ENCODE measurements at regions not wholly inside any gene's neighbourhood (a gene's known extent, or its start where the extent isn't known, plus 50 kb on each side); places are given as distances from the start of the nearest gene placed in this dataset.
"Not testable (repeated sequence)": the region's sequence is repeated elsewhere in the genome, so short reads cannot be mapped to it uniquely, and the experiment has no call there.

GRCh38 chr12:92378682-92379479 lies 233.2 kb upstream of the BTG1 start:
- DNase-seq = no peak
- Histone ChIP-seq H2AFZ (no peak overlapping the region), H4K20me1 (ENCODE audit: insufficient read depth) (no peaks in the 10 kb centered on the region), H3K4me2 (no peak overlapping the region), H3K36me3 (ENCODE audit: low read depth) (no peaks in the 10 kb centered on the region), H3K4me1 (replicated peaks; ENCODE audit: insufficient read depth) (no peaks in the 10 kb centered on the region), H3K9me3 (ENCODE audit: insufficient read depth, low read depth) (no peaks in the 10 kb centered on the region; the same call in 1 of the 2 replicates), H3F3A (ENCODE audit: insufficient read depth, low read depth) (no peaks in the 10 kb centered on the region), H3K27me3 (ENCODE audit: insufficient read depth, low read depth) (no peaks in the 10 kb centered on the region), H3K79me2 (ENCODE audit: low read depth) (no peaks in the 10 kb centered on the region), H3K9me2 (ENCODE audit: insufficient read depth) (no peaks in the 10 kb centered on the region), H3K27ac (no peak overlapping the region), H3K4me3 (no peak overlapping the region)
- CTCF ChIA-PET = no interaction called here
- no TSS peak for BruUV-seq (replicated peaks)
- POLR2A ChIA-PET (ENCODE audit: unreplicated experiment) = no interaction called here
- TF ChIP-seq EZH2 (IDR thresholded peaks at IDR 0.05; ENCODE audit: low read depth) (no peak), CTCF (conservative IDR thresholded peaks at IDR 0.05) (no peak)
- intact Hi-C loops (cut with micrococcal nuclease; ENCODE audit: unreplicated experiment) = no loop called here

- H3K9me2 ChIP-seq (ENCODE audit: insufficient read depth); H2AFZ ChIP-seq; H3K4me1 ChIP-seq (replicated peaks; ENCODE audit: insufficient read depth); H3K36me3 ChIP-seq (ENCODE audit: low read depth); intact Hi-C loops (cut with micrococcal nuclease; ENCODE audit: unreplicated experiment); H3K4me2 ChIP-seq; H3K9me3 ChIP-seq (ENCODE audit: insufficient read depth, low read depth); H3F3A ChIP-seq (ENCODE audit: insufficient read depth, low read depth); CTCF ChIA-PET; BruUV-seq (replicated peaks); H3K27me3 ChIP-seq (ENCODE audit: insufficient read depth, low read depth); H3K4me3 ChIP-seq; H3K79me2 ChIP-seq (ENCODE audit: low read depth); H3K27ac ChIP-seq; H4K20me1 ChIP-seq (ENCODE audit: insufficient read depth); POLR2A ChIA-PET (ENCODE audit: unreplicated experiment); DNase-seq: not testable (repeated sequence)
Observed at GRCh38 chr12:92375504-92375903, 229.9 kb upstream of the BTG1 start.

GRCh38 chr12:92370828-92371227 lies 225.2 kb upstream of the BTG1 start:
- no peaks in the 10 kb centered on the region for H3K27me3 ChIP-seq (ENCODE audit: insufficient read depth, low read depth)
- H2AFZ ChIP-seq = no peak overlapping the region
- intact Hi-C loops (cut with micrococcal nuclease; ENCODE audit: unreplicated experiment) = no loop called here
- H3K27ac ChIP-seq = peak overlapping the region; percentile 96; the same call in 1 of the 2 replicates
- H4K20me1 ChIP-seq (ENCODE audit: insufficient read depth) = no peaks in the 10 kb centered on the region
- TF ChIP-seq EZH2 (IDR thresholded peaks at IDR 0.05; ENCODE audit: low read depth) = no peak
- H3K36me3 ChIP-seq (ENCODE audit: low read depth) = no peaks in the 10 kb centered on the region
- DNase-seq = no peak
- 0 out of 2 replicates have a peak, but pooled peaks cover 3% of the 10 kb centered on the region for H3K9me3 ChIP-seq (ENCODE audit: insufficient read depth, low read depth)
- no TSS peak for BruUV-seq (replicated peaks)
- no peaks in the 10 kb centered on the region for H3K9me2 ChIP-seq (ENCODE audit: insufficient read depth)
- H3F3A ChIP-seq (ENCODE audit: insufficient read depth, low read depth) = peaks cover 28% of the 10 kb centered on the region
- no peak overlapping the region for H3K4me3 ChIP-seq
- CTCF ChIA-PET = no interaction called here
- H3K79me2 ChIP-seq (ENCODE audit: low read depth) = no peaks in the 10 kb centered on the region
- peaks cover 39% of the 10 kb centered on the region for H3K4me1 ChIP-seq (replicated peaks; ENCODE audit: insufficient read depth)
- POLR2A ChIA-PET (ENCODE audit: unreplicated experiment) = no interaction called here
- no peak overlapping the region for H3K4me2 ChIP-seq

- H3K4me1 ChIP-seq (replicated peaks; ENCODE audit: insufficient read depth) = peaks cover 39% of the 10 kb centered on the region
- H3K9me3 ChIP-seq (ENCODE audit: insufficient read depth, low read depth) = 0 out of 2 replicates have a peak, but pooled peaks cover 3% of the 10 kb centered on the region
- BruUV-seq (replicated peaks) = no TSS peak
- H3F3A ChIP-seq (ENCODE audit: insufficient read depth, low read depth) = peaks cover 28% of the 10 kb centered on the region
- intact Hi-C loops (cut with micrococcal nuclease; ENCODE audit: unreplicated experiment) = loop anchor here (10.0 kb wide), 1 partner anchor 225 kb away; the partner anchor contains the start of gene BTG1
- DNase-seq = peak; percentile 60 to 94
- no peak for TF ChIP-seq EZH2 (IDR thresholded peaks at IDR 0.05; ENCODE audit: low read depth)
- TF ChIP-seq CTCF (conservative IDR thresholded peaks at IDR 0.05) = no peak
- H3K79me2 ChIP-seq (ENCODE audit: low read depth) = no peaks in the 10 kb centered on the region
- H3K27me3 ChIP-seq (ENCODE audit: insufficient read depth, low read depth) = no peaks in the 10 kb centered on the region
- H2AFZ ChIP-seq = no peak overlapping the region
- H3K36me3 ChIP-seq (ENCODE audit: low read depth) = no peaks in the 10 kb centered on the region
- ChIA-PET POLR2A (ENCODE audit: unreplicated experiment) (interaction anchor here (0.5 to 1.7 kb wide), 4 partner anchors 106 to 985 kb away, joined by 3 to 19 read pairs (median 5); partner anchors contain the start of gene BTG1), CTCF (no interaction called here)
- H3K4me2 ChIP-seq = peak overlapping the region; percentile 73
- H4K20me1 ChIP-seq (ENCODE audit: insufficient read depth) = no peaks in the 10 kb centered on the region
- H3K27ac ChIP-seq = peak overlapping the region; percentile 96
- H3K4me3 ChIP-seq = peak overlapping the region; percentile 35; the same call in 1 of the 2 replicates
- no peaks in the 10 kb centered on the region for H3K9me2 ChIP-seq (ENCODE audit: insufficient read depth)
Observed at GRCh38 chr12:92369636-92370035, 224.0 kb upstream of the BTG1 start.
